Mucosa of descending colon (tissue), 3 donors: ENCODE measurements at regions not wholly inside any gene's neighbourhood (a gene's known extent, or its start where the extent isn't known, plus 50 kb on each side); places are given as distances from the start of the nearest gene placed in this dataset.

Source experiments
- ATAC-seq: fragments of 200-7000 bp; cut with Tn5 transposase; one replicate; pipeline ENCODE4 v1.9.1; 2020; ENCODE audit warnings: mild to moderate bottlenecking, moderate library complexity
- DNase-seq, 3 donors: peaks; one replicate each; pipeline ENCODE4 v3.0.0-alpha.2; 2020
- H3K36me3 ChIP-seq: fragments of 200-600 bp; one replicate; pipeline ENCODE4 v1.8.0; 2021; ENCODE audit warnings: low read depth, mild to moderate bottlenecking
- H3K4me1 ChIP-seq: fragments of 200-600 bp; one replicate; pipeline ENCODE4 v1.8.0; 2021; ENCODE audit warnings: low read depth, mild to moderate bottlenecking
- H3K4me3 ChIP-seq: fragments of 200-600 bp; one replicate; pipeline ENCODE4 v1.8.0; 2021; ENCODE audit warnings: mild to moderate bottlenecking
- H3K9me3 ChIP-seq: fragments of 200-600 bp; one replicate; pipeline ENCODE4 v1.8.0; 2021; ENCODE audit warnings: mild to moderate bottlenecking
- CTCF ChIP-seq: fragments of 200-600 bp; IDR thresholded peaks from one replicate; pipeline ENCODE4 v1.8.0; 2022; ENCODE audit warnings: antibody characterized with exemption, mild to moderate bottlenecking
- intact Hi-C, 2 donors: fragments of 100-400 bp; cut with DNase I in 1 of 2; cut with micrococcal nuclease in 1 of 2; formaldehyde crosslinking; loops; one replicate each; pipeline versions ENCODE4 v1.11.0 to v1.11.1; 2022; cut with DNase I, micrococcal nuclease
- donor health status: DM: no; HTN: no; CAD: no; lungs with moderate emphysema.
- donor health status: DM: no; HTN: no; CAD: no.
- donor health status: DM: no; HTN: yes; CAD: no.

GRCh38 chr14:65225299-65226159, 123.2 kb upstream of the MAX start:
- no peaks in the 10 kb centered on the region for H3K9me3 ChIP-seq
- H3K4me1 ChIP-seq: peaks cover 37% of the 10 kb centered on the region
- DNase-seq (no peak), ATAC-seq (no peak)
- no peak for TF ChIP-seq CTCF
- no peaks in the 10 kb centered on the region for H3K36me3 ChIP-seq
- intact Hi-C loops: loop anchor here in 1 of 2 donors (10.0 kb wide), 1 partner anchor 189 kb away; the partner anchor contains the start of gene FUT8
- H3K4me3 ChIP-seq: no peak overlapping the region

- Histone ChIP-seq H3K4me1 (peaks cover 47% of the 10 kb centered on the region), H3K36me3 (no peaks in the 10 kb centered on the region), H3K4me3 (no peak overlapping the region), H3K9me3 (no peaks in the 10 kb centered on the region)
- peak; percentile 69 to 81 (median 74) for DNase-seq
- peak; percentile 83 for ATAC-seq
- intact Hi-C loops: loop anchor here in 1 of 2 donors (10.0 kb wide), 1 partner anchor 188 kb away; the partner anchor contains the start of gene FUT8
- TF ChIP-seq CTCF: no peak
These were observed 124.7 kb upstream of the MAX start for GRCh38 chr14:65226824-65227604.

GRCh38 chr14:65228436-65228835, 126.1 kb upstream of the MAX start:
- no peaks in the 10 kb centered on the region for H3K9me3 ChIP-seq
- no peak for ATAC-seq
- TF ChIP-seq CTCF: no peak
- intact Hi-C loops: loop anchor here in 1 of 2 donors (10.0 kb wide), 1 partner anchor 186 kb away; the partner anchor contains the start of gene FUT8
- H3K4me3 ChIP-seq: no peak overlapping the region
- peaks cover 47% of the 10 kb centered on the region for H3K4me1 ChIP-seq
- H3K36me3 ChIP-seq: no peaks in the 10 kb centered on the region
- DNase-seq: no peak

- ATAC-seq: no peak
- intact Hi-C loops: loop anchor here in 1 of 2 donors (10.0 kb wide), 1 partner anchor 186 kb away; the partner anchor contains the start of gene FUT8
- no peak for TF ChIP-seq CTCF
- peaks cover 47% of the 10 kb centered on the region for H3K4me1 ChIP-seq
- H3K36me3 ChIP-seq: no peaks in the 10 kb centered on the region
- H3K9me3 ChIP-seq: no peaks in the 10 kb centered on the region
- no peak for DNase-seq
- no peak overlapping the region for H3K4me3 ChIP-seq
These were observed 126.8 kb upstream of the MAX start for GRCh38 chr14:65228956-65229747.
